ENCODE measurements at regions not wholly inside any gene's neighbourhood (a gene's known extent, or its start where the extent isn't known, plus 50 kb on each side); places are given as distances from the start of the nearest gene placed in this dataset.

DNA sequence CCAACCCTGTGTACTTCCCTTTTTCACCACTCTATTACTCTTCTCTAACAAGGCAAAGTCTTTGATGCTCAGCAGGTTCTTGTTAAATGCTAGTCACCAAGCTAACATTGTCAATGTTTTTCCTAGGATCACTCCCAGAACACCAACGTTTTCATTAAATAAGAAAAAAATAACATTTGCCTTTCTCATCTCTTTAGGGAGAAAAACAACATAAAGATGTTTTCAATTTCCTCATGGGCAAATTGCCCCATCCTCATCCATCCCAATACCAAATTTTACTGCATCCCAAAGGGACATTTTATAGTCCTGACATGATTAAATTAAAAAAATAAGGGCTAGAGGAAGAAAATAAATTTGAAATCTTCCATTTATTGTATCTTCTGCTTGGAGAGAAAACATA, 106.5 kb downstream of the SUCNR1 start:
- Mint-ChIP-seq H3K27me3 (no peaks in the 10 kb centered on the region), H3K4me3 (no peak overlapping the region), H3K36me3 (no peaks in the 10 kb centered on the region), H3K27ac (no peak overlapping the region), H3K4me1 (peaks cover 3% of the 10 kb centered on the region), H3K9me3 (peaks cover 6% of the 10 kb centered on the region)
- no peak for DNase-seq

GRCh38 chr3:151983538-151983937, 110.1 kb downstream of the SUCNR1 start:
- Mint-ChIP-seq H3K27me3 (no peaks in the 10 kb centered on the region), H3K27ac (no peak overlapping the region), H3K36me3 (no peaks in the 10 kb centered on the region), H3K4me1 (no peaks in the 10 kb centered on the region), H3K4me3 (no peak overlapping the region), H3K9me3 (peaks cover 3% of the 10 kb centered on the region)
- DNase-seq: no peak

GRCh38 chr3:151985787-151986430, 112.5 kb downstream of the SUCNR1 start:
- no peaks in the 10 kb centered on the region for H3K4me1 Mint-ChIP-seq
- H3K27ac Mint-ChIP-seq: no peak overlapping the region
- H3K36me3 Mint-ChIP-seq: no peaks in the 10 kb centered on the region
- H3K27me3 Mint-ChIP-seq: no peaks in the 10 kb centered on the region
- DNase-seq: no peak
- no peak overlapping the region for H3K4me3 Mint-ChIP-seq
- peaks cover 3% of the 10 kb centered on the region for H3K9me3 Mint-ChIP-seq

GRCh38 chr3:151987893-151988292, 114.5 kb downstream of the SUCNR1 start:
- no peaks in the 10 kb centered on the region for H3K27me3 Mint-ChIP-seq
- no peak overlapping the region for H3K4me3 Mint-ChIP-seq
- DNase-seq: no peak
- H3K9me3 Mint-ChIP-seq: no peaks in the 10 kb centered on the region
- no peak overlapping the region for H3K27ac Mint-ChIP-seq
- no peaks in the 10 kb centered on the region for H3K4me1 Mint-ChIP-seq
- no peaks in the 10 kb centered on the region for H3K36me3 Mint-ChIP-seq

- Mint-ChIP-seq H3K4me1 (no peaks in the 10 kb centered on the region), H3K9me3 (no peaks in the 10 kb centered on the region), H3K27ac (no peak overlapping the region), H3K27me3 (no peaks in the 10 kb centered on the region), H3K36me3 (no peaks in the 10 kb centered on the region), H3K4me3 (no peak overlapping the region)
- DNase-seq: no peak
Measured at GRCh38 chr3:151989621-151990020, 116.2 kb downstream of the SUCNR1 start.

- Mint-ChIP-seq H3K4me1 (no peaks in the 10 kb centered on the region), H3K4me3 (no peak overlapping the region), H3K9me3 (no peaks in the 10 kb centered on the region), H3K36me3 (no peaks in the 10 kb centered on the region), H3K27ac (no peak overlapping the region), H3K27me3 (no peaks in the 10 kb centered on the region)
- no peak for DNase-seq
Measured at GRCh38 chr3:151990696-151991376, 117.4 kb downstream of the SUCNR1 start.

GRCh38 chr3:151992326-151993041, 119.0 kb downstream of the SUCNR1 start:
- no peaks in the 10 kb centered on the region for H3K36me3 Mint-ChIP-seq
- H3K4me1 Mint-ChIP-seq: no peaks in the 10 kb centered on the region
- no peaks in the 10 kb centered on the region for H3K27me3 Mint-ChIP-seq
- no peaks in the 10 kb centered on the region for H3K9me3 Mint-ChIP-seq
- H3K4me3 Mint-ChIP-seq: no peak overlapping the region
- no peak for DNase-seq
- no peak overlapping the region for H3K27ac Mint-ChIP-seq

GRCh38 chr3:151995091-151995490, 121.6 kb downstream of the SUCNR1 start:
- Mint-ChIP-seq H3K4me3 (no peak overlapping the region), H3K4me1 (no peaks in the 10 kb centered on the region), H3K27ac (no peak overlapping the region), H3K36me3 (no peaks in the 10 kb centered on the region), H3K27me3 (no peaks in the 10 kb centered on the region), H3K9me3 (no peaks in the 10 kb centered on the region)
- DNase-seq: no peak

DNA sequence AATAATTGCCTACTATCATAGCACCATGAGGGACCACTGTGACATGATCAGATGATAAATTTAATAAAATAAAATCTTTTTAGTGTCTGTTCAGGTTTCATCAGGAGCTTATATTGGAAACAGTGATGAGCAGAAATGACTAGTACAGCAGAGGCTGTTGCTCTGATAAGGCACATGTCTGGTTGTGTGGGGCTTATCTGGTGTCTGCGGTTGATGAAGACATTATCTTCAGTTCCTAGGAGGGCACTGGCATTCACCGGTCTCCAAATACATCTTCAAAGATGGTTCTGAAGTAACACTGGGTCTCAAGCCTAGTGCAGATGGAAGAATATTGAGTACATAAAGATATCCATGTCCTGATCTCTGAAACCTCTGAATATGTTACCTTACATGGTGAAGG, 125.3 kb downstream of the SUCNR1 start:
- no peak overlapping the region for H3K27ac Mint-ChIP-seq
- no peaks in the 10 kb centered on the region for H3K27me3 Mint-ChIP-seq
- no peaks in the 10 kb centered on the region for H3K9me3 Mint-ChIP-seq
- H3K36me3 Mint-ChIP-seq: no peaks in the 10 kb centered on the region
- H3K4me3 Mint-ChIP-seq: no peak overlapping the region
- H3K4me1 Mint-ChIP-seq: no peaks in the 10 kb centered on the region
- no peak for DNase-seq

GRCh38 chr3:151999936-152000335, 126.5 kb downstream of the SUCNR1 start:
- DNase-seq: no peak
- no peaks in the 10 kb centered on the region for H3K9me3 Mint-ChIP-seq
- H3K4me3 Mint-ChIP-seq: no peak overlapping the region
- no peaks in the 10 kb centered on the region for H3K36me3 Mint-ChIP-seq
- no peaks in the 10 kb centered on the region for H3K4me1 Mint-ChIP-seq
- H3K27me3 Mint-ChIP-seq: no peaks in the 10 kb centered on the region
- H3K27ac Mint-ChIP-seq: no peak overlapping the region

GRCh38 chr3:152011812-152012735, 138.6 kb downstream of the SUCNR1 start:
- DNase-seq: no peak
- no peaks in the 10 kb centered on the region for H3K27me3 Mint-ChIP-seq
- no peaks in the 10 kb centered on the region for H3K4me1 Mint-ChIP-seq
- H3K27ac Mint-ChIP-seq: no peak overlapping the region
- H3K4me3 Mint-ChIP-seq: no peak overlapping the region
- H3K36me3 Mint-ChIP-seq: no peaks in the 10 kb centered on the region
- H3K9me3 Mint-ChIP-seq: no peaks in the 10 kb centered on the region

- H3K4me1 Mint-ChIP-seq: peaks cover 7% of the 10 kb centered on the region
Measured at GRCh38 chr3:152019508-152019907, 146.1 kb downstream of the SUCNR1 start.

DNA sequence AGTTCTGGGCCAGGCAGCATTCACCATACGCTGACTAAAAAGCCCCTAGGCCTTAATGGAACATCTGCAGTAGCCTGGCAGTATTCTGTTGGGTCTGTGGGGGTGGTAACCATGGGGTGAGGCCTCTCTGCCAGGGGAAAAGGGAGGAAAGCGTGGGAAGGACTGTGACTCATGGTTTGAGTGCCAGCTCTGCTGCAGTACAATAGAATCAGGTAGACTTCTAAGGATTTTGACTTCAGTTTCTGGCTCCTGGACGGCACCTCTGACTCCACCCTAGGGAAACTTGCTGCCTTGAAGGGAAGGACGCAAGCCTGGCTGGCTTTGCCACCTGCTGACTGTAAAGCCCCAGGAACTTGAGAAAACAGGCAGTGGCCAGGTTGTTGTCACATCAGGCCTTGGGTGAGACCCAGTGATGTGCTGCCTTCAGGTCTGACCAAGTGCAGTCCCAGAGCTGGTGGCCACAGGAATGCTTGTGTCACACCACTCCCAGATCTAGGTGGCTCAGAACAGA, 148.6 kb downstream of the SUCNR1 start:
- Mint-ChIP-seq H3K36me3 (no peaks in the 10 kb centered on the region), H3K9me3 (no peaks in the 10 kb centered on the region), H3K27me3 (peaks cover 7% of the 10 kb centered on the region), H3K4me3 (no peak overlapping the region), H3K4me1 (peaks cover 7% of the 10 kb centered on the region), H3K27ac (no peak overlapping the region)
- peak; percentile 6 for DNase-seq

More at GRCh38 chr3:152019508-152019907, 146.1 kb downstream of the SUCNR1 start:
- H3K4me3 Mint-ChIP-seq: no peak overlapping the region
- no peaks in the 10 kb centered on the region for H3K36me3 Mint-ChIP-seq
- H3K9me3 Mint-ChIP-seq: no peaks in the 10 kb centered on the region
- H3K27ac Mint-ChIP-seq: no peak overlapping the region
- no peak for DNase-seq
- peaks cover 4% of the 10 kb centered on the region for H3K27me3 Mint-ChIP-seq

GRCh38 chr3:152026033-152026556, 152.7 kb downstream of the SUCNR1 start:
- H3K4me3 Mint-ChIP-seq: no peak overlapping the region
- H3K36me3 Mint-ChIP-seq: no peaks in the 10 kb centered on the region

More at GRCh38 chr3:152026033-152026556, 152.7 kb downstream of the SUCNR1 start:
- DNase-seq: no peak
- H3K4me1 Mint-ChIP-seq: peaks cover 7% of the 10 kb centered on the region
- H3K27ac Mint-ChIP-seq: no peak overlapping the region
- no peaks in the 10 kb centered on the region for H3K9me3 Mint-ChIP-seq
- H3K27me3 Mint-ChIP-seq: peaks cover 4% of the 10 kb centered on the region

Data from activated naive CD8-positive, alpha-beta T cell treated with anti-CD3 and anti-CD28 coated beads for 36 hours (primary cell).